ENCODE measurements at regions not wholly inside any gene's neighbourhood (a gene's known extent, or its start where the extent isn't known, plus 50 kb on each side); places are given as distances from the start of the nearest gene placed in this dataset.

DNA sequence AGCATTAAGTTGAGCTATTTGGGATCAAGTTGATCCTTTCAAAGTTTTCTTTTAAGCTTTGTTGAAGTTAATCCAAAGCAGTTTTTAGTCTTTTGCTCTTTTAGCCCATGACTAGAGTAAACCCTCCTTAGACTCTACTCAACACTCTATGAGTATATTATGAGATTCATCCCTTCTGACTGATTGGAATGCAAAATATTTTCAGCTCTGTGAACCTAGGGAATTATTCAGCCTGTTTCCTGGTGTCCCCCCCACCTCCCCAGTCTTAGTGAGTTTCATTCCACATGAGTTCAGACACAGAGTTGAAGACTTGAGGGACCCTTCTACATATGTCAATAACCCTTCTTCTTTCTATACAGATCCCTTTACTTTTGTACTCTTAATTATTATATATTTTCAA lies 413.7 kb downstream of the RFPL4B start:
- Histone ChIP-seq H3K9me3 (ENCODE audit: severe bottlenecking) (no peaks in the 10 kb centered on the region), H3K27me3 (ENCODE audit: insufficient read depth, low read depth, severe bottlenecking) (no peaks in the 10 kb centered on the region), H3K4me3 (ENCODE audit: low read depth, low read length) (no peak overlapping the region), H3K27ac (no peak overlapping the region), H3K36me3 (no peaks in the 10 kb centered on the region)
- no peak for DNase-seq
- TF ChIP-seq, protein P1, sequence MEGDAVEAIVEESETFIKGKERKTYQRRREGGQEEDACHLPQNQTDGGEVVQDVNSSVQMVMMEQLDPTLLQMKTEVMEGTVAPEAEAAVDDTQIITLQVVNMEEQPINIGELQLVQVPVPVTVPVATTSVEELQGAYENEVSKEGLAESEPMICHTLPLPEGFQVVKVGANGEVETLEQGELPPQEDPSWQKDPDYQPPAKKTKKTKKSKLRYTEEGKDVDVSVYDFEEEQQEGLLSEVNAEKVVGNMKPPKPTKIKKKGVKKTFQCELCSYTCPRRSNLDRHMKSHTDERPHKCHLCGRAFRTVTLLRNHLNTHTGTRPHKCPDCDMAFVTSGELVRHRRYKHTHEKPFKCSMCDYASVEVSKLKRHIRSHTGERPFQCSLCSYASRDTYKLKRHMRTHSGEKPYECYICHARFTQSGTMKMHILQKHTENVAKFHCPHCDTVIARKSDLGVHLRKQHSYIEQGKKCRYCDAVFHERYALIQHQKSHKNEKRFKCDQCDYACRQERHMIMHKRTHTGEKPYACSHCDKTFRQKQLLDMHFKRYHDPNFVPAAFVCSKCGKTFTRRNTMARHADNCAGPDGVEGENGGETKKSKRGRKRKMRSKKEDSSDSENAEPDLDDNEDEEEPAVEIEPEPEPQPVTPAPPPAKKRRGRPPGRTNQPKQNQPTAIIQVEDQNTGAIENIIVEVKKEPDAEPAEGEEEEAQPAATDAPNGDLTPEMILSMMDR (IDR thresholded peaks at IDR 0.05; ENCODE audit: low read depth, low read length): no peak

DNA sequence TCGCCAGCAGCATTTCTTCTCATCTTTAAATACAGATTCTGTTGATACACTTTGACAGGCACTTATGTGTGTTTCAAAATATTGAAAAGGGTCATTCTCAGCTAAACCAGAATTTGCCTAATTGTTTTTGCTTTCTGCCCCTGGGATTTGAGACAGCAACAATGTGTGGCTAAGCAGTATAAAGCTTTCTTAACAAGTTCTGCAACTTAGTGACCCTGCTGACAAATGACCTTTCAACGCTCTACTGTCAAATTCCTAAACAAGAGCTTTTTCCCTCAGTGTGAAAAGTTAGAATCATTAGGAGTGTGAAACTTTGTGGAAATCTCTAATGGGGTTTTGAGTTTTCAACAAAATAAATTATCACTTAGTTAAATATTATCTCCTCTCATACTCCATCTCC lies 414.6 kb downstream of the RFPL4B start:
- Histone ChIP-seq H3K4me3 (ENCODE audit: low read depth, low read length) (no peak overlapping the region), H3K9me3 (ENCODE audit: severe bottlenecking) (no peaks in the 10 kb centered on the region), H3K27ac (no peak overlapping the region), H3K36me3 (no peaks in the 10 kb centered on the region), H3K27me3 (ENCODE audit: insufficient read depth, low read depth, severe bottlenecking) (no peaks in the 10 kb centered on the region)
- TF ChIP-seq, protein P1 (IDR thresholded peaks at IDR 0.05; ENCODE audit: low read depth, low read length): no peak
- DNase-seq: no peak

DNA sequence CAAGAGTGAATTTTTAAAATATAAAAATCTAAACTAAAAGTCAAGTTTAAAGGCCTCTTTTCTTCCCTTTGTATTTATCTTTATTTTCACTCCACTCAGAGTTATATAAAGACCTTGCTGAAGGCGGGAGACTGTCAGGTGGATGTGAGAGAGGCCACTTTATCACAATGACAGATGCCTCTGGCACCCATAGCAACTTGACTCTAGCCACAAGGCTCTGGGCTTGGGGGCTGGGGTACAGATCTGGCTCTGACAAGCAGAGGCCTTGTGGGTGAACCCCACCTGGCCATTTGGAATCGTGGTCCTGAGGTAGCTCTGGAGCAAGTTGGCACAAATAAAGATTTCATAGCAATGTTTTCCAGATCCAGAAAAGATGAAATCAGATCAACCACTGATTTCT lies 417.2 kb downstream of the RFPL4B start:
- no peak overlapping the region for H3K27ac ChIP-seq
- H3K27me3 ChIP-seq (ENCODE audit: insufficient read depth, low read depth, severe bottlenecking): no peaks in the 10 kb centered on the region
- TF ChIP-seq, protein P1 (IDR thresholded peaks at IDR 0.05; ENCODE audit: low read depth, low read length): no peak
- H3K9me3 ChIP-seq (ENCODE audit: severe bottlenecking): peaks cover 4% of the 10 kb centered on the region
- H3K4me3 ChIP-seq (ENCODE audit: low read depth, low read length): no peak overlapping the region
- H3K36me3 ChIP-seq: no peaks in the 10 kb centered on the region
- no peak for DNase-seq

DNA sequence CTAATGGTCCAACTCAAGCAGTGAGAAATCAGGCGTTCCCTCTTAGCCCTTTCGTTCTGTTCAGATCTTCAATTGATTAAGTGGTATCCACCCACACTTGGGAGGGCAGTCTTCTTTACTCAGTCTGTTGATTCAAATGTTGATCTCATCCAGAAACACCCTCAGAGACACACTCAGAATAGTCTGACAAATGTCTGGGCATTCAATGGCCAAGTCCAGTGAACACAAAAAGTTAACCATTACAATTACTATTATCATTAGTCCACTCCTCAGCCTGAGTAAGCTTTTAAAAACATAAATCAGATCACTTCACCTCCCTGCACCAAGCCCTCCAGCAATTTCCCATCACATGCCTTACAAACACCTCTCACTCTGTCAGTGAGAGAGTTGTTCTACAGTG lies 423.2 kb downstream of the RFPL4B start:
- DNase-seq: no peak
- peaks cover 4% of the 10 kb centered on the region for H3K9me3 ChIP-seq (ENCODE audit: severe bottlenecking)
- H3K36me3 ChIP-seq: no peaks in the 10 kb centered on the region
- H3K4me3 ChIP-seq (ENCODE audit: low read depth, low read length): no peak overlapping the region
- TF ChIP-seq, protein P1 (IDR thresholded peaks at IDR 0.05; ENCODE audit: low read depth, low read length): no peak
- no peaks in the 10 kb centered on the region for H3K27me3 ChIP-seq (ENCODE audit: insufficient read depth, low read depth, severe bottlenecking)
- H3K27ac ChIP-seq: no peak overlapping the region

DNA sequence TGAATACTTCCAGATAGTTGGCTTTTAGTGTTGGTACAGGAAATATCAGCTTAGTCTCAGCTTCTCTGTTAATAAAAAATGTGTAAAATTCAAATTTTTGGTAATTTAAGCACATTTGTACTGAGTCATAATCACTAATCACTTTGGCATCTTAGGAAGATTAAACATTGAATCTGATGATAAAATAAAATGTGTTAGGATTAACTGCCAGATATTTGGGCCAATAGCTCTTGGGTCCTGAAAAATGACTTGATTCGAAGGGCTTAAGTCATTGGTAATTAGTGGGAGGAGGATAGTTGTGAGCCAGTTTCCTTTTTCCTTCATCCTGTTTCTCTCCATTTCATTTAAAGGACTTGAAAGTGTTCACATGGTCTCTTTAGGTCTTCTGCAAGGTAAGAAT lies 426.1 kb downstream of the RFPL4B start:
- Histone ChIP-seq H3K27me3 (ENCODE audit: insufficient read depth, low read depth, severe bottlenecking) (no peaks in the 10 kb centered on the region), H3K4me3 (ENCODE audit: low read depth, low read length) (no peak overlapping the region), H3K9me3 (ENCODE audit: severe bottlenecking) (no peaks in the 10 kb centered on the region), H3K27ac (no peak overlapping the region), H3K36me3 (no peaks in the 10 kb centered on the region)
- TF ChIP-seq, protein P1 (IDR thresholded peaks at IDR 0.05; ENCODE audit: low read depth, low read length): no peak
- DNase-seq: no peak

DNA sequence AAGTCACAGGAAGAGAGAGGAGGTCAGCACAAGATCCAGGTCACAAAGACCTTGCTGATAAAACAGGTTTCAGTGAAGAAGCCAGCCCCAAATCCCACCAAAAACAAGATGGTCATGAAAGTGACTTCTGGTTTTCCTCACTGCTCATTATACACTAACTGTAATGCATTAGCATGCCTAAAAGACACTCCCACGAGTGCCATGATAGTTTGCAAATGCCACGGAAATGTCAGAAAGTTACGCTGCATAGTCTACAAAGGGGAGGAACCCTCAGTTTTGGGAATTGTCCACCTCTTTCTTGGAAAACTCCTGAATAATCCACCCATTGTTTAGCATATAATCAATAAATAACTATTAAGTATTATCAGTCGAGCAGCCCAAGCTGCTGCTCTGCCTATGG lies 427.2 kb downstream of the RFPL4B start:
- H3K4me3 ChIP-seq (ENCODE audit: low read depth, low read length): no peak overlapping the region
- no peaks in the 10 kb centered on the region for H3K36me3 ChIP-seq
- TF ChIP-seq, protein P1 (IDR thresholded peaks at IDR 0.05; ENCODE audit: low read depth, low read length): no peak
- H3K9me3 ChIP-seq (ENCODE audit: severe bottlenecking): no peaks in the 10 kb centered on the region
- no peak overlapping the region for H3K27ac ChIP-seq
- H3K27me3 ChIP-seq (ENCODE audit: insufficient read depth, low read depth, severe bottlenecking): no peaks in the 10 kb centered on the region
- DNase-seq: no peak

Data from WERI-Rb-1 (cell line).